HG02943 (cell line): ENCODE measurements at regions not wholly inside any gene's neighbourhood (a gene's known extent, or its start where the extent isn't known, plus 50 kb on each side); places are given as distances from the start of the nearest gene placed in this dataset.
"Not testable (repeated sequence)": the region's sequence is repeated elsewhere in the genome, so short reads cannot be mapped to it uniquely, and the experiment has no call there.

Experiments used
- ATAC-seq: cut with Tn5 transposase; IDR thresholded peaks from one replicate; pipeline ENCODE4 v1.9.1; 2021; ENCODE audit warnings: mild to moderate bottlenecking, low read depth, moderate library complexity; ENCODE audit not compliant: unreplicated experiment

- ATAC-seq: no peak
Measured at GRCh38 chr5:60147791-60148190, 254.3 kb upstream of the PDE4D start.

GRCh38 chr5:60143942-60144549, 250.5 kb upstream of the PDE4D start:
- no peak for ATAC-seq

- ATAC-seq: no peak
Measured at GRCh38 chr5:60141119-60141518, 247.6 kb upstream of the PDE4D start.

GRCh38 chr5:60136841-60137240, 243.3 kb upstream of the PDE4D start:
- no peak for ATAC-seq

- no peak for ATAC-seq
Measured at GRCh38 chr5:60131504-60131903, 238.0 kb upstream of the PDE4D start.

- no peak for ATAC-seq
Measured at GRCh38 chr5:60125636-60126035, 232.1 kb upstream of the PDE4D start.

- ATAC-seq: no peak
Measured at GRCh38 chr5:60102961-60103693, 209.6 kb upstream of the PDE4D start.

- no peak for ATAC-seq
Measured at GRCh38 chr5:60101573-60101972, 208.0 kb upstream of the PDE4D start.

- ATAC-seq: no peak
Measured at GRCh38 chr5:60092671-60093422, 199.3 kb upstream of the PDE4D start.

- no peak for ATAC-seq
Measured at GRCh38 chr5:60086583-60086982, 193.1 kb upstream of the PDE4D start.

- no peak for ATAC-seq
Measured at GRCh38 chr5:60084226-60084625, 190.7 kb upstream of the PDE4D start.

- no peak for ATAC-seq
Measured at GRCh38 chr5:60077292-60077691, 183.8 kb upstream of the PDE4D start.

- no peak for ATAC-seq
Measured at GRCh38 chr5:60076746-60077145, 183.2 kb upstream of the PDE4D start.

- no peak for ATAC-seq
Measured at GRCh38 chr5:60066502-60066901, 173.0 kb upstream of the PDE4D start.

- no peak for ATAC-seq
Measured at GRCh38 chr5:60060389-60060788, 166.9 kb upstream of the PDE4D start.

GRCh38 chr5:60056191-60056590, 162.7 kb upstream of the PDE4D start:
- ATAC-seq: no peak

- no peak for ATAC-seq
Measured at GRCh38 chr5:60055168-60055567, 161.6 kb upstream of the PDE4D start.

- not testable (repeated sequence) for ATAC-seq
Measured at GRCh38 chr5:60041996-60042664, 148.6 kb upstream of the PDE4D start.

GRCh38 chr5:60041508-60041907, 148.0 kb upstream of the PDE4D start:
- not testable (repeated sequence) for ATAC-seq

GRCh38 chr5:60036192-60036938, 142.8 kb upstream of the PDE4D start:
- ATAC-seq: no peak
